Activated naive CD8-positive, alpha-beta T cell treated with anti-CD3 and anti-CD28 coated beads for 36 hours (primary cell): ENCODE measurements at regions not wholly inside any gene's neighbourhood (a gene's known extent, or its start where the extent isn't known, plus 50 kb on each side); places are given as distances from the start of the nearest gene placed in this dataset.
"Not testable (repeated sequence)": the region's sequence is repeated elsewhere in the genome, so short reads cannot be mapped to it uniquely, and the experiment has no call there.

ENCODE experiments used
- DNase-seq: peaks from one replicate; pipeline ENCODE4 v3.0.0; 2021
- H3K27ac Mint-ChIP-seq: one replicate; pipeline ENCODE4 v1.8.0; 2022; ENCODE audit warnings: mild to moderate bottlenecking, moderate library complexity, mixed read lengths
- H3K27me3 Mint-ChIP-seq: one replicate; pipeline ENCODE4 v1.8.0; 2022; ENCODE audit warnings: mild to moderate bottlenecking, mixed read lengths
- H3K36me3 Mint-ChIP-seq: one replicate; pipeline ENCODE4 v1.8.0; 2021; ENCODE audit warnings: mild to moderate bottlenecking, mixed read lengths
- H3K4me1 Mint-ChIP-seq: one replicate; pipeline ENCODE4 v1.8.0; 2021; ENCODE audit warnings: mixed read lengths
- H3K4me3 Mint-ChIP-seq: one replicate; pipeline ENCODE4 v1.8.0; 2022; ENCODE audit warnings: mild to moderate bottlenecking, moderate library complexity, mixed read lengths
- H3K9me3 Mint-ChIP-seq: one replicate; pipeline ENCODE4 v1.8.0; 2022; ENCODE audit warnings: mixed read lengths

DNA sequence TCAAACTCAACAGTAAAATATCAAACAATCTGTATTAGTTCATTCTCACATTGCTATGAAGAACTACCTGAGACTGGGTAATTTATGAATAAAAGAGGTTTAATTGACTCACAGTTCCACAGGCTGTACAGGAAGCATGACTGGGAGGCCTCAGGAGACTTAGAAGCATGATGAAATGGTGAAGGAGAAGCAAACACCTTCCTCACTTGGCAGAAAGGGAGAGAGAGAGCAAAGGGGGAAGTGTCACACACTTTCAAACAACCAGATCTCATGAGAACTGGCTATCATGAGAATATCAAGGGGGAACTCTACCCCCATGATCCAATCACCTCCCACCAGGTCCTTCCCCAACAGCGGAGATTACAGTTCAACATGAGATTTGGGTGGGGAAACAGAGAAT, 198.5 kb upstream of the CRIM1 start:
- not testable (repeated sequence) for H3K27me3 Mint-ChIP-seq, H3K4me1 Mint-ChIP-seq, H3K27ac Mint-ChIP-seq, H3K36me3 Mint-ChIP-seq, DNase-seq, H3K9me3 Mint-ChIP-seq, H3K4me3 Mint-ChIP-seq

DNA sequence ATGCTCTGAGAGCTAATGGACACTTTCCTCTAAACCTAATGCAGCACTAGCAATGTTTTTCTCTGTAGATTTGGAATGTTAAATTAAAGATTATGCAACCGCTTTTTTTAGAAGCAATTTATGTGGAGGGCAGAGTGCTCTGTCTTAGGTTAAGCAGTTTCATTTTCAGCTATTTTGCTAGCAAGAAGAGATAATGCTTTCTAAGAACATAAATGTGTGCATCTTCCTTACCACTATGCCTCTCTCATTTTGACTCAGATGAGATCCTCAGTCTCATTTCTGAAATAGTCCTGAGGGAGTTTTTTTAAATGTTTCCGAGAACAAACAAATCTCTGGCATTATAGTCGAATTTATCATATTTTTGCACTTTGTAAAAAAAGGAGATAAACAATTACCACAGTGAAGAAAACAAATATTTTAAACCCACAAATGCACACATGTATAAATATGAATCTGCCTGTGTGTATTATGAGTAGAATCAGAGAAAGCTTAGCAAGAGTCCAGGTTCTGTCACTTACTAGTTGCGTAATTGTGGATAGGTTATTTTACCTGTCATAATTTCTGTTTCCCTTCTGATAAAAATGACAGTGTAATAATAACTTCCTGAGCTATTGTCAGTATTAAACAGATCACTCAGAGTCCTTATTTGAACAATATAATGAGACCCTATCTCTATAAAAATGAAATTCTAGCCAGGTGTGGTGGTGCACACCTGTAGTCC, 207.7 kb upstream of the CRIM1 start:
- H3K27me3 Mint-ChIP-seq, result peaks cover 6% of the 10 kb centered on the region
- no peaks in the 10 kb centered on the region for H3K9me3 Mint-ChIP-seq
- H3K36me3 Mint-ChIP-seq, result no peaks in the 10 kb centered on the region
- H3K4me1 Mint-ChIP-seq, result peaks cover 11% of the 10 kb centered on the region
- DNase-seq, result no peak
- no peak overlapping the region for H3K27ac Mint-ChIP-seq
- no peak overlapping the region for H3K4me3 Mint-ChIP-seq

- Mint-ChIP-seq H3K4me3 (no peak overlapping the region), H3K36me3 (no peaks in the 10 kb centered on the region)
Measured at GRCh38 chr2:36146765-36147164, 208.8 kb upstream of the CRIM1 start.

GRCh38 chr2:36140391-36140790, 215.2 kb upstream of the CRIM1 start:
- no peak for DNase-seq
- Mint-ChIP-seq H3K4me1 (peaks cover 5% of the 10 kb centered on the region), H3K27ac (no peak overlapping the region), H3K36me3 (no peaks in the 10 kb centered on the region), H3K27me3 (no peaks in the 10 kb centered on the region), H3K4me3 (no peak overlapping the region), H3K9me3 (no peaks in the 10 kb centered on the region)

More at GRCh38 chr2:36146765-36147164, 208.8 kb upstream of the CRIM1 start:
- Mint-ChIP-seq H3K27ac (no peak overlapping the region), H3K27me3 (peaks cover 6% of the 10 kb centered on the region), H3K9me3 (no peaks in the 10 kb centered on the region), H3K4me1 (peaks cover 11% of the 10 kb centered on the region)
- no peak for DNase-seq

DNA sequence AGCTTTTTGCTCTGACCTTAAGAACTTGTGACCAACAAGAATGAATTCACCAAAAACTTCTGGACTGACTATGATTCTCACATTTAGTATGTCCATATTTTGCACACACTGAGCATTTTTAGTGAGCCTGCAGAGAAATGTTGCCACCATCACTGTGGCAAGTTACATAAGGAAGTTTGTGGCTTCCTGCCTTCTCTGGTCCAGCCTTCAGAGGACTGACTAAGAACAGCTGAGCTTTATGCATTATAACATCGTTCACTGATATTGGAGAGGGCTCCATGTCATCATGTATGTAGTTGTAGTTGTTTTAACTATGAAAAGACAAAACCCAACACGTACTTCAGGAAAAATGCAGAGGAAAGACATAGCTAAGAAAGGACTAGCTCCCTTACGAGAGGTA, 218.0 kb upstream of the CRIM1 start:
- Mint-ChIP-seq H3K36me3 (no peaks in the 10 kb centered on the region), H3K9me3 (no peaks in the 10 kb centered on the region), H3K4me1 (peaks cover 8% of the 10 kb centered on the region), H3K4me3 (no peak overlapping the region), H3K27me3 (no peaks in the 10 kb centered on the region), H3K27ac (no peak overlapping the region)
- no peak for DNase-seq

DNA sequence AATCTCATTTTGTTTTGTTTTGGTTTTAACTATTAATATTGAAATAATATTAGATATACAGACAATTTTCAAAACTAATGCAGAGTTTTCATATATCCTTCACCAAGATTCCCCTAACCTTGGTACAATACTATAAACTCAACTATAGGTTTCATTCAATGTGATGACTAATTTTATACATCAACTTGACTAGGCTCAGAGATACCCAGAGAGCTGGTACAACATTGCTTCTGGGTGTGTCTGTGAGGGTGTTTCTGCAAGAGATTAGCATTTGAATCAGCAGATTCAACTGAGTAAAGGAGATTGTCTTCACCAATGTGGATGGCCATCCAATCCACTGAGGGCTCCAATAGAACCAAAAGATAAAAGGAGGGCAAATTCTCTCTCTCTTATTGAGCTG, 221.3 kb upstream of the CRIM1 start:
- H3K27ac Mint-ChIP-seq, result no peak overlapping the region
- no peaks in the 10 kb centered on the region for H3K9me3 Mint-ChIP-seq

GRCh38 chr2:36128359-36128758, 227.2 kb upstream of the CRIM1 start:
- no peaks in the 10 kb centered on the region for H3K27me3 Mint-ChIP-seq
- H3K27ac Mint-ChIP-seq, result no peak overlapping the region
- DNase-seq, result no peak
- H3K9me3 Mint-ChIP-seq, result no peaks in the 10 kb centered on the region
- H3K4me1 Mint-ChIP-seq, result peaks cover under 1% of the 10 kb centered on the region
- H3K36me3 Mint-ChIP-seq, result no peaks in the 10 kb centered on the region
- H3K4me3 Mint-ChIP-seq, result no peak overlapping the region

More for the DNA sequence above, 221.3 kb upstream of the CRIM1 start:
- DNase-seq, result no peak
- peaks cover 8% of the 10 kb centered on the region for H3K4me1 Mint-ChIP-seq
- no peaks in the 10 kb centered on the region for H3K36me3 Mint-ChIP-seq
- H3K27me3 Mint-ChIP-seq, result no peaks in the 10 kb centered on the region
- no peak overlapping the region for H3K4me3 Mint-ChIP-seq

GRCh38 chr2:36125702-36126101, 229.9 kb upstream of the CRIM1 start:
- peaks cover 5% of the 10 kb centered on the region for H3K9me3 Mint-ChIP-seq
- H3K4me3 Mint-ChIP-seq, result no peak overlapping the region
- DNase-seq, result no peak
- peaks cover 5% of the 10 kb centered on the region for H3K27me3 Mint-ChIP-seq
- H3K36me3 Mint-ChIP-seq, result no peaks in the 10 kb centered on the region
- no peaks in the 10 kb centered on the region for H3K4me1 Mint-ChIP-seq
- H3K27ac Mint-ChIP-seq, result no peak overlapping the region

- H3K36me3 Mint-ChIP-seq, result no peaks in the 10 kb centered on the region
- H3K27me3 Mint-ChIP-seq, result peaks cover 7% of the 10 kb centered on the region
- H3K9me3 Mint-ChIP-seq, result peaks cover 5% of the 10 kb centered on the region
- no peaks in the 10 kb centered on the region for H3K4me1 Mint-ChIP-seq
- DNase-seq, result no peak
- H3K27ac Mint-ChIP-seq, result no peak overlapping the region
- H3K4me3 Mint-ChIP-seq, result no peak overlapping the region
Measured at GRCh38 chr2:36123995-36124394, 231.6 kb upstream of the CRIM1 start.

DNA sequence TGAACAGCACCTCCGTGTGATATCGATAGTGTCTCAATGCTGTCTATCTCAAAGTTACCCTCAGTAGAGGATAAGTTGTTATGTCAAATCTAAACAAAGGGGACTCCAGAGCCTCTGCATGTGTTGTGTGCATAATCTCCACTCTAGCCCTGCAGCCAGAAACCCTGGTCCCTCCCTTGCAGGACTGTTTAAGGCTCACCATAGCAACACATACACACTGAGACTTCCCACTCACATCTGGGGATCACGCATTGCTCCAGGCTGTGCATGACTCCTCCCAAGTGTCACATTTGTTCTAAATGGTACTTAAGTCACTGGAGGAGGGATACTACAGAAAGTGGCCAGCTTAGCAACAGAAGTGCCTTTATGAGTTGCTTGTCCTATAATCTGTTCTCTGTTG, 258.6 kb upstream of the CRIM1 start:
- Mint-ChIP-seq H3K27me3 (no peaks in the 10 kb centered on the region), H3K9me3 (peaks cover 13% of the 10 kb centered on the region), H3K36me3 (no peaks in the 10 kb centered on the region), H3K27ac (no peak overlapping the region), H3K4me1 (no peaks in the 10 kb centered on the region), H3K4me3 (no peak overlapping the region)
- DNase-seq, result no peak

DNA sequence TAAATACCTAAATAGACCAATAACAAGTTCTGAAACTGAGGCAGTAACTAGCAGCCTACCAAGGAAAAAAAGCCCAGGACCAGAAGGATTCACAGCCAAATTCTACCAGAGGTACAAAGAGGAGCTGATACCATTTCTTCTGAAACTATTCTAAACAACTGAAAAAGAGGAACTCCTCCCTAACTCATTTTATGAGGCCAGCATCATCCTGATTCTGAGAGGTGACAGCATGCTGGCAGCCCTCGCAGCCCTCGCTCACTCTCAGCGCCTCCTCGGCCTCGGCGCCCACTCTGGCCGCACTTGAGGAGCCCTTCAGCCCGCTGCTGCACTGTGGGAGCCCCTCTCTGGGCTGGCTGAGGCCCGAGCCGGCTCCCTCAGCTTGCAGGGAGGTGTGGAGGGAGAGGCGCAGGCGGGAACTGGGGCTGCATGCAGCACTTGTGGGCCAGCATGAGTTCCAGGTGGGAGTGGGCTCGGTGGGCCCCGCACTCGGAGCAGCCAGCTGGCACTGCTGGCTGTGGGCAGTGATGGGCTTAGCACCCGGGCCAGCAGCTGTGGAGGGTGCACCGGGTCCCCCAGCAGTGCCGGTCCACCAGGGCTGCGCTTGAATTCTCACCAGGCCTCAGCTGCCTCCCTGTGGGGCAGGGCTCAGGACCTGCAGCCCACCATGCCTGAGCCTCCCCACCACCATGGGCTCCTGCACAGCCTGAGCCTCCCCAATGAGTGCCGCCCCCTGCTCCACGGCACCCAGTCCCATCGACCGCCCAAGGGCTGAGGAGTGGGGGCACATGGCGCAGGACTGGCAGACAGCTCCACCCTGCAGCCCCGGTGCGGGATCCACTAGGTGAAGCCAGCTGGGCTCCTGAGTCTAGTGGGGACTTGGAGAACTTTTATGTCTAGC, 263.5 kb upstream of the CRIM1 start:
- not testable (repeated sequence) for H3K4me1 Mint-ChIP-seq, H3K9me3 Mint-ChIP-seq, H3K27ac Mint-ChIP-seq, H3K36me3 Mint-ChIP-seq, H3K27me3 Mint-ChIP-seq, DNase-seq, H3K4me3 Mint-ChIP-seq

DNA sequence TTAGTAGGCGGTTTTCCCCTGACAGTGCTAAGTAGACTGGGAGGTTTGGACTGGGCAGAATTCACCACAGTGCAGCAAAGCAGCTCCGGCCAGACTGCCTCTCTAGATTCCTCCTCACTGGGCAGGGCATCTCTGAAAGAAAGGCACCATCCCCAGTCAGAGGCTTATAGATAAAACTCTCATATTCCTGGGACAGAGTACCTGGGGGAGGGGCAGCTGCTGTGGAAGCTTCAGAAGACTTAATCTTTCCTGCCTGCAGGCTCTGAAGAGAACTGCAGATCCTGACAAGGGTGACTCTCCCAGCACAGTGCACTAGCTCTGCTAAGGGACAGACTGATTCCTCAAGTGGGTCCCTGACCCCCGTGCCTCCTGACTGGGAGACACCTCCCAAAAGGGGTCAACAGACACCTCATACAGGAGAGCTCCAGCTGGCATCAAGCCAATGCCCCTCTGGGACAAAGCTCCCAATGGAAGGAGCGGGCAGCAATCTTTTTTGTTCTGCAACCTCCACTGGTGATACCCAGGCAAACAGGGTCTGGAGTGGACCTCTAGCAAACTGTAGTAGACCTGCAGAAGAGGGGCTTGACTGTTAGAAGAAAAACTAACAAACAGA, 266.8 kb upstream of the CRIM1 start:
- Mint-ChIP-seq H3K27ac (no peak overlapping the region), H3K9me3 (peaks cover 3% of the 10 kb centered on the region), H3K4me1 (no peaks in the 10 kb centered on the region), H3K4me3 (no peak overlapping the region), H3K36me3 (no peaks in the 10 kb centered on the region), H3K27me3 (no peaks in the 10 kb centered on the region)
- no peak for DNase-seq

DNA sequence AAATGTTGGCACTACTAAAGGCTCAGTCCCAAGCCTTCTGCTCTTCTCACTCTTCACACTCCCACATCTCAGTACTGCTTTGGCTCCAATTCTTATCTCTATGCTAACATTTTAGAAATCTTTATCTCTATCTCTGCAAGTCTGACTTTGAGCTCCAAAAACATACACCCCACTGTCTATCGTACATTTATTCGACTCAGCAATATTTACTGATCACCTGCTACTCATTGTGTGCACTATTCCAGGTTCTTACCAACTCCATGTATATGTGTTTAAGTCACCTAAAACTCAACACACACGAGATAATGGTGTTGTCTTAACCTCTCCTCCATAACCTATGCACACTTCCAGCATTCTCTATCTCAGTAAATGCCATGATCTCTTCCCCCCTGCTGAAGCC, 268.2 kb upstream of the CRIM1 start:
- H3K36me3 Mint-ChIP-seq, result no peaks in the 10 kb centered on the region
- no peaks in the 10 kb centered on the region for H3K27me3 Mint-ChIP-seq
- H3K4me3 Mint-ChIP-seq, result no peak overlapping the region
- DNase-seq, result no peak
- no peak overlapping the region for H3K27ac Mint-ChIP-seq
- H3K9me3 Mint-ChIP-seq, result no peaks in the 10 kb centered on the region
- no peaks in the 10 kb centered on the region for H3K4me1 Mint-ChIP-seq

DNA sequence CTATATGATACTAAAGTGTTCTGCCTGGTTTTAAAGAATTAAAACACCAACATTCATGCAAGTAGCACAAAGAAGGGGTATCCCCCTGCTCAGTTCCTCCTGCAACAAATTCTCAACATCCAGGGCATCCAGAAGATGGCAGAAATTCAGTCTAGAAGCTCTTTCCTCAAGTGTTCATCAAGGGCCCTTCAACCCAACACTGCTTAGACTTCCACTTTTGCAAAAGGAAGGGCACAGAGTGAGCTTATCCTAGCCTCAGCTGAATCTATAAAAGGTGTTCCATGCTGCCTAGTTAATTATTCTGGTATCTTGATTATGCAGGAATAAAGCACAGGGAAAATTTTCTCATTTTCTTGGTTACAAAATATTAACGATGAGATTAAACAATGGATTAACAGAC, 275.8 kb upstream of the CRIM1 start:
- Mint-ChIP-seq H3K9me3 (no peaks in the 10 kb centered on the region), H3K4me1 (no peaks in the 10 kb centered on the region), H3K27ac (no peak overlapping the region), H3K27me3 (no peaks in the 10 kb centered on the region), H3K4me3 (no peak overlapping the region), H3K36me3 (no peaks in the 10 kb centered on the region)
- no peak for DNase-seq

- Mint-ChIP-seq H3K27me3 (no peaks in the 10 kb centered on the region), H3K4me1 (no peaks in the 10 kb centered on the region), H3K4me3 (no peak overlapping the region), H3K27ac (no peak overlapping the region), H3K36me3 (no peaks in the 10 kb centered on the region), H3K9me3 (peaks cover 2% of the 10 kb centered on the region)
- no peak for DNase-seq
Measured at GRCh38 chr2:36074008-36074407, 281.6 kb upstream of the CRIM1 start.
